Activated CD4-positive, alpha-beta T cell treated with anti-CD3 and anti-CD28 coated beads, Interleukin-2, Interleukin-6, amounts not matched to agents 100 ng/mL and 50 ng/mL, durations not matched to agents 16 hours and 8 hours (primary cell): ENCODE measurements at regions not wholly inside any gene's neighbourhood (a gene's known extent, or its start where the extent isn't known, plus 50 kb on each side); places are given as distances from the start of the nearest gene placed in this dataset.
A peak's percentile ranks its signal among the peaks of the same experiment; 100 is the strongest.
"Not testable (repeated sequence)": the region's sequence is repeated elsewhere in the genome, so short reads cannot be mapped to it uniquely, and the experiment has no call there.

Experiments used
- DNase-seq: peaks from one replicate; pipeline ENCODE4 v3.0.0-alpha.2; 2020

GRCh38 chr7:67301667-67302066 is 305.0 kb downstream of the TYW1 start:
- DNase-seq: no peak

DNA sequence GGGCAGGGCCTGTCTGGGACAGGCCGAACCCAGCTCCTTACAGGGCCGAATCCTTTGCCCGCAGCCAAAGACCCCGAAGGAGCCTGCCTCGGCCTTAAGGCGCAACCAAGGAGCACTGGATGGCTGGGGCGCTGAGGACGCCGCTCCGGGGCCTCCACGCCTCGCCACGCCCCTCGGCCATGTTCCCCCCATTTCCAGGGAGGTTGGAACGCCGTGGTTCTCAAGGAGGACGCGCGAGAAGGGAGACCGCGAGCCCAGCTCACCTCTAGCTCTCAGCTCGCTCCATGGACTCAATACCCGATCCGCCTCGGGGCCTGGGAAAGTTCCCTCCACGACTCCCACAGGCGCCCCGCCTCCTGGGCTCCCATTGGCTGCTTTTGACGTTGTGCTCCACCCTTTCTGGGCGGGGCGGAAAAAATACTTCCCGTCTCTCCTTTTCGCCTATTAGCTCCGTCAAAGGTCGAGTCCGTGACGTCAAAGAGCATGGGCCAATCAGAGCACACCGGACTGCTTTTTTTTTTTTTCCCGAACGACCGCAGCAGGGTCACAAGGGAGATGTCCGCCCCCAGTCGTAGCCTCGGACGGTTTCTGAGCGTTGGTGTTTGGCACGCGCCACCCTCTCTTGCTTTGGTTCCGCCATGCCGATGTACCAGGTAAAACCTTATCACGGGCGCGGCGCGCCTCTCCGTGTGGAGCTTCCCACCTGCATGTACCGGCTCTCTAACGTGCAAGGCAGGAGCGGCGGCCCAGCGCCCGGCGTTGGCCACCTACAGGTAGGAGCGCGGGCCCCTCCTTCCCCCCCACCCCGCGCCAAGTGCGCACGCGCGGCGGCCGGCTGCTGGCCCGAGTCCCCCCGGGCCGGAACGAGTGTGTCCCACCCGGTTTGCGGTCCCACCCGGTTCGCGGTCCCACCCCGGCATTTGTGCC is 305.7 kb downstream of the TYW1 start:
- DNase-seq: peak; percentile 98

- DNase-seq: not testable (repeated sequence)
Observed at GRCh38 chr7:67304846-67305245, 308.2 kb downstream of the TYW1 start.

- no peak for DNase-seq
Observed at GRCh38 chr7:67306331-67306730, 309.7 kb downstream of the TYW1 start.

GRCh38 chr7:67309764-67310549 is 313.3 kb downstream of the TYW1 start:
- no peak for DNase-seq

- DNase-seq: no peak
Observed at GRCh38 chr7:67311901-67312300, 315.3 kb downstream of the TYW1 start.

GRCh38 chr7:67313213-67313612 is 316.6 kb downstream of the TYW1 start:
- no peak for DNase-seq

DNA sequence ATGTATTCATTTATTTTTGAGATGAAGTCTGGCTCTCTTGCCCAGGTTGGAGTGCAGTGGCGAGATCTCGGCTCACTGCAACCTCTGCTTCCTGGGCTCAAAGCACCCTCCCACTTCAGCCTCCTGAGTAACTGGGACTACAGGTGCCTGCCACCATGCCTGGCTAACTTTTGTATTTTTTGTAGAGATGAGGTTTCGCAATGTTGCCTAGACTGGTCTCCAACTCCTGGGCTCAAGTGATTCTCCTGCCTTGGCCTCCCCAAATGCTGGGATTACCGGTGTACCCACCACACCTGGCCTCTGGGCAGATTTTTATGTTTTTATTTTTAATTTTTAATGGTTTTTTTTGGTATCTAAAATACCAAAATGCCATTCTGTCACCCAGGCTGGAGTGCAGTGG is 320.3 kb downstream of the TYW1 start:
- not testable (repeated sequence) for DNase-seq

- not testable (repeated sequence) for DNase-seq
Observed at GRCh38 chr7:67328257-67328656, 331.6 kb downstream of the TYW1 start.

DNA sequence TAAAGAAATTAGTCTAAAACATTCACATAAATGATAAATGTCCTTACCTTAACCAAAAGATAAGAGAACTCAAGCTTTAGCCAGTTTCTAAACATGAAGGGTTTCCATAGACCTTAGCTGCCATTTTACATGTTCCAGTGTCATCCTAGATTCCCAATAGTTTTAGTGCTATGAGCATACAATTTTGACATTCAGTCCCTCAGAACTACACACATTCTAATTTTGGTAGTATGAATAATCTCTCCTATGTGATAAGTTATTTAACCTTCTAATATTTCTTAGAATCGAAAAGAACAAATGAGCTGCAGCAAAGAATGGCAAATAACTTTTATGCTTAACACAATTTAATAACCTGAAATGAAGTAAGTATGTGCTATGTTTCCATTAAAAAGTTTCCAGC is 338.5 kb downstream of the TYW1 start:
- DNase-seq: not testable (repeated sequence)

DNA sequence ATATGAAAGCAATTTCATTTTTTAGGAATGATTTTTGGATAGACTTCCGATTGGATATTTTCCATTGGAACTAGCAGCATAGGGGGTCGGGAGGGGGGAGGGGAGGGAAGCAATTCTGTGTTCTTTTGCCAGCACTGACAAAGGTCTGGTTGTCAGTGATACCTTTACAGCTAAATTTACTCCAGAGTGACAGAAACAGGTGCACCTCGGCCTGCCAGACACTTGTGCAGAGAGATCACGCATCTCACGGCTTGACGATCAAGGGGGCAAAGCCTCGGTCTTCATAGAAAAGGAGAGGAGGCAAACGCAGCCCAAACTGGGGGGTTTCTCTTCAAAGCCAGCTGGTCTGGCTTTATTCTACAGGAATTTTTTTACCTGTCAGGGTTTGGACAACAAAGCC is 339.0 kb downstream of the TYW1 start:
- not testable (repeated sequence) for DNase-seq

DNA sequence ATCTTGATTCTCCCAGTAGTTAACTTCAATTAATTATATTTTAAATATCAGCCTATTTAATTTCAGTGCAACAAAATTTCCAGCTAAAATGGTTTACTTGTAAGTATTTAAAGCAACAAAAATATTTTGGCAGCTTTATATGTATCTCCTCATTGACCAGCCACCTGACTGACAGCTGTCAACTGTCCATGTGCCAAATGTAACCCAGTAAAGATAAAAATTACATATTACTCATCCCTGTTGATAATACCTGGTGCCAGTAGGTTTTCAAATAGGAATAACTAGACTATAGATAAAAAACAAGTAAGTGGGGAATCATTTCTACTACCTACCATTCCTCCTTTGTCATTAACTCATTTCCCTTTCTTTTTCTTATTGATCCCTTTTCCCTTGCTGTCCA is 341.9 kb downstream of the TYW1 start:
- DNase-seq: not testable (repeated sequence)

GRCh38 chr7:67341153-67341768 is 344.6 kb downstream of the TYW1 start:
- DNase-seq: no peak

- DNase-seq: no peak
Observed at GRCh38 chr7:67343114-67343513, 346.5 kb downstream of the TYW1 start.

GRCh38 chr7:67343572-67343971 is 346.9 kb downstream of the TYW1 start:
- DNase-seq: no peak

- DNase-seq: no peak
Observed at GRCh38 chr7:67344481-67345193, 348.0 kb downstream of the TYW1 start.

DNA sequence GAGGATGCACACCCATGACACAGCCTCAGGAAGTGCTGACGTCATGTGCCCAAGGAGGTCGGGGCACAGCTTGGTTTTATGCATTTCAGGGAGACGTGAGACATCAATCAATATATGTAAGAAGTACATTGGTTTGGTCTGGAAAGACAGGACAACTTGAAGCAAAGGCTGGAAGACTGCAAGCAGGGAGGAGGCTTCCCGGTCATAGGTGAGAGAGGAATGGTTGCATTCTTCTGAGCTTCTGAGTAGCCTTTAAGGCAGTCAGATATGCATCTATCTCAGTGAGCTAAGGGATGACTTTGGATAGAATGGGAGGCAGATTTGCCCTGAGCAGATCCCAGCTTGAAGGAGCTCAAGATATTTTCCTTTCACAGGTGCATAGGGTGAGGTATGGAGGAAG is 349.5 kb downstream of the TYW1 start:
- no peak for DNase-seq

- DNase-seq: no peak
Observed at GRCh38 chr7:67346876-67347275, 350.2 kb downstream of the TYW1 start.

- DNase-seq: no peak
Observed at GRCh38 chr7:67348171-67348570, 351.5 kb downstream of the TYW1 start.

GRCh38 chr7:67357653-67358052 is 361.0 kb downstream of the TYW1 start:
- DNase-seq: not testable (repeated sequence)

GRCh38 chr7:67358316-67358715 is 361.7 kb downstream of the TYW1 start:
- DNase-seq: not testable (repeated sequence)

DNA sequence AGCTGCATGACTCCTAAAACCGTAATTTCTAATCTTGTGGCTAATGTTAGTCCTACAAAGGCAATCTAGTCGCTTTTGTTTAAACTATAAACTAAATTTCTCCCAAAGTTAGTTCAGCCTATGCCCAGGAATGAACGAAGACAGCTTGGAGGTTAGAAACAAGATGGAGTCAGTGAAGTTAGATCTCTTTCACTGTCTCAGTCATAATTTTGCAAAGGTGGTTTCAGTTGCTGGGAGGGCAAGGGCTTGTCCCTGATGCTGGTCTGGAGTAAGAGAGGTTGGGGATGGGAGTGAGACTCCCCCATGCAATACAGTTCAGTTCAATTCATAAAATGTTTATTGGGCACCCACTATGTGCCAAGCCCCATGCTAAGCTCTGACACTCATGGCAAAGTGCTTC is 362.1 kb downstream of the TYW1 start:
- not testable (repeated sequence) for DNase-seq

DNA sequence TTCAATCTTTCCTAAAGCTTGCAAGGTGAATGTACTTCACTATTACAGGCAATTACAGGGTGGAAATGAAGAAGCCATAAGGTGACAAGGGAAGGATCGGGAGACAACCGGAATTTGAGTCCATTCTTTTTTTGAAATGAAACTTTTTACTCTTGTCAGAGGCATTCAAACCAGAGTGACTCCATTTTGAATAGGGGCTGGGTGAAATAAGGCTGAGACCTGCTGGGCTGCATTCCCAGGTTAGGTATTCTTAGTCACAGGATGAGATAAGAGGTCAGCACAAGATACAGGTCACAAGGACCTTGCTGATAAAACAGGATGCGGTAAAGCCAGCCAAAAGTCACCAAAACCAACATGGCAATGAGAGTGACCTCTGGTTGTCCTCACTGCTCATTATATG is 363.3 kb downstream of the TYW1 start:
- DNase-seq: no peak
